WTC11 (cell line): ENCODE measurements at regions not wholly inside any gene's neighbourhood (a gene's known extent, or its start where the extent isn't known, plus 50 kb on each side); places are given as distances from the start of the nearest gene placed in this dataset.

Experiments
- ATF1 ChIP-seq: sonication (generic); formaldehyde crosslinking; IDR thresholded peaks from 2 replicates; pipeline ENCODE4 v1.8.1; 2023; ENCODE audit warnings: mild to moderate bottlenecking, moderate library complexity, missing genetic modification reagents
- PRRX2 ChIP-seq: fragments of 250-450 bp; sonication (Bioruptor Pico); IDR thresholded peaks from 2 replicates; pipeline ENCODE4 v1.8.0; 2021; ENCODE audit warnings: mild to moderate bottlenecking
- ZNF512 ChIP-seq: sonication (generic); formaldehyde crosslinking; IDR thresholded peaks from 2 replicates; pipeline ENCODE4 v1.8.1; 2022; ENCODE audit warnings: missing genetic modification reagents, borderline replicate concordance
- TF ChIP-seq, protein P1 (sequence below): sonication (generic); formaldehyde crosslinking; IDR thresholded peaks from 2 replicates; pipeline ENCODE4 v1.8.0; 2022; ENCODE audit warnings: mild to moderate bottlenecking, missing genetic modification reagents
- TF ChIP-seq, protein P2 (sequence below): fragments of 200-600 bp; IDR thresholded peaks from 2 replicates; pipeline ENCODE4 v1.8.0; 2022; ENCODE audit warnings: antibody characterized with exemption

GRCh38 chr11:119828819-119829218 is 99.8 kb upstream of the NECTIN1 start:
- TF ChIP-seq ZNF512 (no peak), PRRX2 (CRISPR knock-in tag) (no peak), ATF1 (CRISPR knock-in tag) (no peak)
- TF ChIP-seq, protein P1, sequence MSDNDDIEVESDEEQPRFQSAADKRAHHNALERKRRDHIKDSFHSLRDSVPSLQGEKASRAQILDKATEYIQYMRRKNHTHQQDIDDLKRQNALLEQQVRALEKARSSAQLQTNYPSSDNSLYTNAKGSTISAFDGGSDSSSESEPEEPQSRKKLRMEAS (CRISPR knock-in tag) = no peak
- TF ChIP-seq, protein P2, sequence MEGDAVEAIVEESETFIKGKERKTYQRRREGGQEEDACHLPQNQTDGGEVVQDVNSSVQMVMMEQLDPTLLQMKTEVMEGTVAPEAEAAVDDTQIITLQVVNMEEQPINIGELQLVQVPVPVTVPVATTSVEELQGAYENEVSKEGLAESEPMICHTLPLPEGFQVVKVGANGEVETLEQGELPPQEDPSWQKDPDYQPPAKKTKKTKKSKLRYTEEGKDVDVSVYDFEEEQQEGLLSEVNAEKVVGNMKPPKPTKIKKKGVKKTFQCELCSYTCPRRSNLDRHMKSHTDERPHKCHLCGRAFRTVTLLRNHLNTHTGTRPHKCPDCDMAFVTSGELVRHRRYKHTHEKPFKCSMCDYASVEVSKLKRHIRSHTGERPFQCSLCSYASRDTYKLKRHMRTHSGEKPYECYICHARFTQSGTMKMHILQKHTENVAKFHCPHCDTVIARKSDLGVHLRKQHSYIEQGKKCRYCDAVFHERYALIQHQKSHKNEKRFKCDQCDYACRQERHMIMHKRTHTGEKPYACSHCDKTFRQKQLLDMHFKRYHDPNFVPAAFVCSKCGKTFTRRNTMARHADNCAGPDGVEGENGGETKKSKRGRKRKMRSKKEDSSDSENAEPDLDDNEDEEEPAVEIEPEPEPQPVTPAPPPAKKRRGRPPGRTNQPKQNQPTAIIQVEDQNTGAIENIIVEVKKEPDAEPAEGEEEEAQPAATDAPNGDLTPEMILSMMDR = no peak
